HEK293T (cell line): ENCODE measurements at regions not wholly inside any gene's neighbourhood (a gene's known extent, or its start where the extent isn't known, plus 50 kb on each side); places are given as distances from the start of the nearest gene placed in this dataset.

Source experiments
- ARNT ChIP-seq: fragments of 450-650 bp; IDR thresholded peaks from 2 replicates; pipeline ENCODE4 v1.6.1; 2017; ENCODE audit warnings: mild to moderate bottlenecking
- BHLHE40 ChIP-seq: fragments of 450-650 bp; IDR thresholded peaks from 2 replicates; pipeline ENCODE4 v1.6.1; 2016; ENCODE audit warnings: mild to moderate bottlenecking, moderate library complexity, borderline replicate concordance
- CTBP1 ChIP-seq: fragments of 450-650 bp; IDR thresholded peaks from 2 replicates; pipeline ENCODE4 v1.6.1; 2016; ENCODE audit warnings: borderline replicate concordance
- FOXA1 ChIP-seq: fragments of 450-650 bp; IDR thresholded peaks from 2 replicates; pipeline ENCODE4 v1.6.1; 2016; ENCODE audit warnings: mild to moderate bottlenecking
- FOXK2 ChIP-seq: fragments of 450-650 bp; IDR thresholded peaks from 2 replicates; pipeline ENCODE4 v1.6.1; 2016; ENCODE audit warnings: mild to moderate bottlenecking
- FOXM1 ChIP-seq: fragments of 450-650 bp; IDR thresholded peaks from 2 replicates; pipeline ENCODE4 v1.6.1; 2017; ENCODE audit warnings: mild to moderate bottlenecking, borderline replicate concordance
- HDGF ChIP-seq: fragments of 450-650 bp; IDR thresholded peaks from 2 replicates; pipeline ENCODE4 v1.6.1; 2017; ENCODE audit warnings: antibody characterized with exemption, borderline replicate concordance
- L3MBTL2 ChIP-seq: fragments of 450-650 bp; conservative IDR thresholded peaks from 2 replicates; pipeline ENCODE4 v1.6.1; 2016; ENCODE audit warnings: mild to moderate bottlenecking
- NFRKB ChIP-seq: fragments of 450-650 bp; IDR thresholded peaks from 2 replicates; pipeline ENCODE4 v1.6.1; 2016; ENCODE audit warnings: mild to moderate bottlenecking, moderate library complexity
- SP1 ChIP-seq: fragments of 450-650 bp; IDR thresholded peaks from 2 replicates; pipeline ENCODE4 v1.6.1; 2017
- SUZ12 ChIP-seq: fragments of 450-650 bp; IDR thresholded peaks from 2 replicates; pipeline ENCODE4 v1.6.1; 2016; ENCODE audit warnings: mild to moderate bottlenecking
- TARDBP ChIP-seq: fragments of 450-650 bp; IDR thresholded peaks from 2 replicates; pipeline ENCODE4 v1.6.1; 2016

DNA sequence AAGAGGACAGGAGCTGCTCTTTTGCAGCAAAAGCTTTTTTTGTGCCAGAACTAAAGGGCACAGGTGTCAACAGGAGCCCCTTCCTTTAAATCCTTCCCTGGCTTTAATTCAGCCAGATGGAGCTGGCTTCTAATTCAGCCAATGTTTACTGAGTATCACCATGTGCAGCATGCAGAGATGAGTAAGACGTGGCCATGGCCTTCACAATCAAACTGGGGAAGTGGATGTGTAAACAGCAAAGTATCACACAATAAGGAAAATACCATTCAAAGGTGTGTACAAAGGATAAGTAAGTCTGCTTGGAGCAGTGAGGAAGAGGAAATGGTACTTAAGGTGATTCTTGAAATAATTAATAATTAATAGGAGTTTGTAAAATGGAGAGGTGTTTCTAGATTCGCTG, 243.4 kb downstream of the NXPE2 start:
- TF ChIP-seq CTBP1 = no peak
- no peak for TF ChIP-seq FOXM1
- TF ChIP-seq SP1 = no peak
- TF ChIP-seq BHLHE40 = no peak
- TF ChIP-seq SUZ12 = no peak
- no peak for TF ChIP-seq TARDBP
- no peak for TF ChIP-seq NFRKB
- TF ChIP-seq ARNT = no peak
- no peak for TF ChIP-seq L3MBTL2
- TF ChIP-seq FOXK2 = no peak
- TF ChIP-seq HDGF = no peak
- TF ChIP-seq FOXA1 = no peak
